Tibial nerve (tissue), 3 donors: ENCODE measurements at regions not wholly inside any gene's neighbourhood (a gene's known extent, or its start where the extent isn't known, plus 50 kb on each side); places are given as distances from the start of the nearest gene placed in this dataset.

Experiments
- POLR2A ChIP-seq, 2 donors: fragments of 450-650 bp; IDR thresholded peaks; one replicate each; pipeline ENCODE4 v1.6.1; 2017; ENCODE audit warnings: antibody characterized with exemption in 2 of 2, mild to moderate bottlenecking in 2 of 2, moderate library complexity in 2 of 2
- TF ChIP-seq, protein P1 (sequence below), 5 experiments: fragments of 200-600 bp in 3 of 5; fragments of 450-650 bp in 2 of 5; sonication (generic) in 3 of 5; IDR thresholded peaks; one replicate each; pipeline ENCODE4 v1.5.1; 2016 to 2019; ENCODE audit warnings: antibody characterized with exemption in 5 of 5, mild to moderate bottlenecking in 3 of 5, moderate library complexity in 2 of 5

DNA sequence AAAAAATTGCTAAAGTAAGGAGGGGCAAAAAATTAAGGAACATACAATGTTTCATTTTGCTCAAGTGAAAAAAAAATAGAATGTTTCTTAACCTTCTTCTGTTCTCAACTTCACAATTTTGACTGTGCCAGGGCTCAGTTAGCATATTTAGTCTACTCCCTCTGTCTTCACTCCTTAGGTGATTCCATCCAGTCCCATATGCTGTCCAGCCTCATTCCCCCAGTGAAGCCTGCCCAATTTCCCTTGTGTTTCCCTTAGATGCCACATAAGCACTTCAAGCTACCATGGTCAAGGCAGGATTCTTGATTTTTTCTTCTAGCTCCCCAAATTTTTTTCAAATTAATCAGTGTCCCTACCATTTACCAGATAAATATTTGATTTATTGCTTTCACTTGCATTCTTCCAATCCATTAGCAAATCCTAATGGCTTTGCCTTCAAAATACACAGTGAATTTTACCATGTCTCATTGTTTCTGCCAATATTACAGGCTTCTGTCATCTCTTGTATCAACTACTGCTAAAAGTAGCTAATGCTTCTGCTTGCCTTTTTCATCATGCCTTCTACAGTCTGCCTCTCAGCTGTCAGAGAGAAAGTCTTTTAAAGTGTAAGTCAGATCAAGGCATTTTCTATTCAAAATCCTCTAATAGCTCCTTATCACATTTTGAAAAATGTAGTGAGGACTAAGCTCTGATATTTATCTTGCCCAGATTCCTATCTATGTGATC is 166.8 kb downstream of the MACC1 start:
- TF ChIP-seq, protein P1, sequence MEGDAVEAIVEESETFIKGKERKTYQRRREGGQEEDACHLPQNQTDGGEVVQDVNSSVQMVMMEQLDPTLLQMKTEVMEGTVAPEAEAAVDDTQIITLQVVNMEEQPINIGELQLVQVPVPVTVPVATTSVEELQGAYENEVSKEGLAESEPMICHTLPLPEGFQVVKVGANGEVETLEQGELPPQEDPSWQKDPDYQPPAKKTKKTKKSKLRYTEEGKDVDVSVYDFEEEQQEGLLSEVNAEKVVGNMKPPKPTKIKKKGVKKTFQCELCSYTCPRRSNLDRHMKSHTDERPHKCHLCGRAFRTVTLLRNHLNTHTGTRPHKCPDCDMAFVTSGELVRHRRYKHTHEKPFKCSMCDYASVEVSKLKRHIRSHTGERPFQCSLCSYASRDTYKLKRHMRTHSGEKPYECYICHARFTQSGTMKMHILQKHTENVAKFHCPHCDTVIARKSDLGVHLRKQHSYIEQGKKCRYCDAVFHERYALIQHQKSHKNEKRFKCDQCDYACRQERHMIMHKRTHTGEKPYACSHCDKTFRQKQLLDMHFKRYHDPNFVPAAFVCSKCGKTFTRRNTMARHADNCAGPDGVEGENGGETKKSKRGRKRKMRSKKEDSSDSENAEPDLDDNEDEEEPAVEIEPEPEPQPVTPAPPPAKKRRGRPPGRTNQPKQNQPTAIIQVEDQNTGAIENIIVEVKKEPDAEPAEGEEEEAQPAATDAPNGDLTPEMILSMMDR (IDR thresholded peaks at IDR 0.05), result no peak
- no peak for TF ChIP-seq POLR2A (IDR thresholded peaks at IDR 0.05)
